LNCAP (cell line): ENCODE measurements at regions not wholly inside any gene's neighbourhood (a gene's known extent, or its start where the extent isn't known, plus 50 kb on each side); places are given as distances from the start of the nearest gene placed in this dataset.

ENCODE experiments used
- CTCF ChIP-seq: fragments of 450-650 bp; IDR thresholded peaks from 2 replicates; pipeline ENCODE4 v1.5.1; 2017; ENCODE audit warnings: mild to moderate bottlenecking

GRCh38 chr3:59320080-59320479 is 270.3 kb upstream of the CFAP20DC start:
- TF ChIP-seq CTCF: no peak

DNA sequence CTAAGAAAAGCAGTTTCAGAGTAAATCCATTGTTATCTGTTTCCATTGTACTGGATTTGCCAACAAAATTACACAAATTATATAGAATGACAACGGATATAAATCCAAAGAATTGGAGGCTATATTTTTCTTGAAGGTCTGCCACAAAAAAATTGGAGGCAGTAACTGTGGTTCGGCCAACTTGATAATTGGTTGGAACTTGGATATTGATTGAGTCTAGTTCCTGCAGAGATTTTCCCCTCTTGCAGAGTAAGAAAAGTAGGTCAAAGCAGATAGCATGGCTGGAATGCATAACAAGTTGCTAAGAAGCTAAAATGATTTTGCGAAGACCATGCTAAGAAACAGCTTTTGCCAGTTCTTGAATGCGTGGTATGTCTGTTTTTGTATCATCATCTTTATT is 269.6 kb upstream of the CFAP20DC start:
- TF ChIP-seq CTCF: no peak

DNA sequence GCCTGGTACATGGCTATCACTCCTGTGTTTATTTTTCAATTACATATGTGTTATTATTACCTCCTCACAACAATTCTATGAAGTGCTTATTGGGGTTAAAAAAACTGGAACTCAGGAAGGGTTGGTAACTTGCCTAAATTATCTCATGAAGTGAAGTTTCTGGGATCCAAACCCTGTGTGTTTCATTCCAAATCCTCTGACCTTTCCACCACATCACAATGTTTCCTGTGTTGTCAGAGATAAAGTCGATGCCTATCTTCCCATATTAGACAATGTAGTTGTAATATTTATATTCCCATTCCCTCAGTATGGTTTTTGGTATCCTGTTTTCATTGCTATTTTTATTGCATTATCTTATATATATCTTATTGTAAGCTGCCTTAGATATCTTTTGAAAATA is 269.1 kb upstream of the CFAP20DC start:
- TF ChIP-seq CTCF: no peak

DNA sequence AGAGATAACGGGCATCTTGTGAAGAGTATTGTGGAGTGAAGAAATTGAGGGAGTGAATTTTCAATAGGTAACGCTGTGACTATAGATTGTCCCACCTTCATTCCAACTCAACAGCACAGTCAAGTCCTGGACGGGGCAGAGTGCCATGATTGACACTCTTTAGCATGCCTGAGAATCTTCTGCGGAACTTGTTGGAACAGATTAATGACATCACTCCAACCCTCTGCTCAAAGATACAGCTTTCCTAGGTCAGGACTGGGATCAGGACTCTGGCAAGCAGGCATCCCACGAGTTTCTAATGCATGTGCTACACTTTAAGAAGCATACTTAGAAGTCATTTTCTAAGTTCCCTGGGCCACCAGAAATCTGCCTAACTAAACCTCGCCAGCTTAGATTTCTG is 267.6 kb upstream of the CFAP20DC start:
- TF ChIP-seq CTCF: no peak

DNA sequence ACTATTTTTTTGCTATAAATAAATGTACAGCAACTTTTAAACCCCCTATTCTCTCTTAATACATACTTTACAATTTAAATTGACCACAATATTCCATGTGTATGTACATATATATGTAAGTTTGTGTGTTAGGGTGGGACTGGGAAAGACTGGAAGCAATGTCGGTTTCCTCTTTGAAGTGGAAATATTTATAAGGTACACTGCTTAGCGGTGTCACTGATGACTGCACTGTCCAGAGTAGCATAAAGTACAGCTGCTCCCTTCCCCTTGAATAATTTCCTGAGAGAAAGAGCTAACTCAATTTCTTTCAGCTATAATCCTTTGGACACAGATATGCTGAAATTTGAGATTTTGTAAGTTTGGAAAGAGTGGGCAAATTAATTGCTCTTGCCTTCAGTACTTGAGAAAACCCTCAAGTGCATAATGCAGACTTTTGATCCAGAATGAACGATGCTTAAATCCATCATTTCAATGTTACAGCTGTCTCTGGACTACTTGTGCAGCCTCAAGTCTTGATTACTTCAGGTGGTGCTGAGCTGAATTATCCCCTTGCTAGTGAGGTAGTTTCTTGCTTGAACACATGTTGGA is 267.0 kb upstream of the CFAP20DC start:
- TF ChIP-seq CTCF: no peak

GRCh38 chr3:59313365-59313764 is 263.5 kb upstream of the CFAP20DC start:
- TF ChIP-seq CTCF: peak; percentile 79

DNA sequence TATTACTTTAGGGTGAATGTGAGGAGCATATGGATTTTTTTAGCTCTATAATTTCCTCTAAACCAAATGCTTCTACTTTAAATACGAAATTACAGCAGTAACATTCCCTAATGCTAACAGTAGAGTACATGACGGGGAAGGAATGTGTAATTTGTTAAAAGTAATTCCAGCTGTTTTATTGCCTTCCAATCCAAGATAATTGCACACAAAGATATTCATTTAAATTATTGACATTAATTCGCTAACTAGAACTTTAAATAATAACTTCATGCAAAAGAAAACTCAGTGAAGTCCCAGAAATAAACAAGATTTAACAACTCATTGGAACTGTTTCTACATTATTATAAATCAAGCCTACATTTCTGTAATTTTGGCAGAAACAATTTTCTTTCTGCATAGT is 261.4 kb upstream of the CFAP20DC start:
- no peak for TF ChIP-seq CTCF

GRCh38 chr3:59310736-59311135 is 260.9 kb upstream of the CFAP20DC start:
- no peak for TF ChIP-seq CTCF
